G401.6 (cell line): ENCODE measurements at regions not wholly inside any gene's neighbourhood (a gene's known extent, or its start where the extent isn't known, plus 50 kb on each side); places are given as distances from the start of the nearest gene placed in this dataset.

Experiments
- FAIRE-seq: peaks from 2 replicates; lab custom pipeline; 2012; peaks lifted over from hg19 to GRCh38; lab: Jason Lieb, UNC

GRCh38 chr12:115758877-115759620, 518.4 kb downstream of the MED13L start:
- FAIRE-seq, result no peak

GRCh38 chr12:115758183-115758582, 519.3 kb downstream of the MED13L start:
- FAIRE-seq, result no peak

- FAIRE-seq, result no peak
Observed at GRCh38 chr12:115756804-115757203, 520.7 kb downstream of the MED13L start.

GRCh38 chr12:115756271-115756670, 521.2 kb downstream of the MED13L start:
- no peak for FAIRE-seq

DNA sequence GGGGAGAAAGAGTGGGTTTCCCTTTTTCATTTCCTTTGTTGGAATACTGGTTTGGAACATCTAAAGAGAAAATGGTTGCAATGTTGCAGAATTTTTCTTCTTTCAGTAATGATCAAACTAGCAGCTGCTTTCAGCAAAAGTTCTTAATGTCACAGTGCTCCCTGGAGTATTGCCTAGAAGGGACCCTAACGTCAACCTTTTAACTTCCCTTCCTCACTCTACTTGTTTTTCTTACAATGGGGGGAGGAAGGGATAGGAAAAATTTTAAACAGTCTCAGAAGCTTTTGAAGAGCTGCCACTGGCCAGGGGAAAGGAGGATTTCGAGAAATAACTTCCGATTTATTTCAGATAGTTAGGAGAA, 521.8 kb downstream of the MED13L start:
- FAIRE-seq, result no peak

GRCh38 chr12:115755061-115755724, 522.3 kb downstream of the MED13L start:
- FAIRE-seq, result no peak

- no peak for FAIRE-seq
Observed at GRCh38 chr12:115752913-115753726, 524.4 kb downstream of the MED13L start.

DNA sequence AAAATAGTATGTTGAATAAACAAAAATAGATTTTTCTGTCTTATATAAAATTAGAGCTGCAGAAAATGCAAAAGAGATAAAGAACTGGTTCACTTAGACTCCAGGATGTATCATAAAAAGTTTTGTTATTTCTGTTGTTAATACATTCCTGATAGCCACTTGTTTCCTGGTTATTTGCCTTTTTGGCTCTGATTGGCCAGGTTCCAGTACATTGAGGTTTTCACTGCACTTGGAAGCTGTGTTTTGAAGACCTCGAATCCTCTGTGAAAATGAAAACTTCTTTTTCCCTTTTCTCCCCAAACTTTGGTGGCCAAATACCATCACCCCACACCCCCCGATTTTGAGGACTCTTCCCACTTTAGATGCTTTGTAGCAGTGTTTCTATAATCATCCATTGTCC, 525.3 kb downstream of the MED13L start:
- FAIRE-seq, result no peak

DNA sequence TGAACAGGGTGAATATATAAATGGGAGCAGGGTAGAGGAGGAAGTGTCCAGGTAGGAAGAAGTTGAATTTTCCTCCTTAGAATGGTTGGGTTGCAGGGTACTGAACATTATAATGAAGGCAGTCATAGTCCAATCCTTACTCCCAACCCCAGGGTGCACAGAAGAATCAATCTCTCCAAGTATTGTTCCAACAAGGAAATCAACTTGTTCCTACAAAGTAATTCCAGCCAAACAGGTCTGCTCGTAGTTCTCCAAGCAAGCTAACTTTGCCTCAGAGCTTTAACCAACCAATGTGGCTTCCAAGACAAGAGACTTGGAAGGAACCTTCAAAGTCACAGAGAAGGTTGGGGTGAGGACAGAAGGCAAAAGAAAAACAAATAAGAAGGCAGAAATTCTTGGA, 527.2 kb downstream of the MED13L start:
- FAIRE-seq, result no peak

DNA sequence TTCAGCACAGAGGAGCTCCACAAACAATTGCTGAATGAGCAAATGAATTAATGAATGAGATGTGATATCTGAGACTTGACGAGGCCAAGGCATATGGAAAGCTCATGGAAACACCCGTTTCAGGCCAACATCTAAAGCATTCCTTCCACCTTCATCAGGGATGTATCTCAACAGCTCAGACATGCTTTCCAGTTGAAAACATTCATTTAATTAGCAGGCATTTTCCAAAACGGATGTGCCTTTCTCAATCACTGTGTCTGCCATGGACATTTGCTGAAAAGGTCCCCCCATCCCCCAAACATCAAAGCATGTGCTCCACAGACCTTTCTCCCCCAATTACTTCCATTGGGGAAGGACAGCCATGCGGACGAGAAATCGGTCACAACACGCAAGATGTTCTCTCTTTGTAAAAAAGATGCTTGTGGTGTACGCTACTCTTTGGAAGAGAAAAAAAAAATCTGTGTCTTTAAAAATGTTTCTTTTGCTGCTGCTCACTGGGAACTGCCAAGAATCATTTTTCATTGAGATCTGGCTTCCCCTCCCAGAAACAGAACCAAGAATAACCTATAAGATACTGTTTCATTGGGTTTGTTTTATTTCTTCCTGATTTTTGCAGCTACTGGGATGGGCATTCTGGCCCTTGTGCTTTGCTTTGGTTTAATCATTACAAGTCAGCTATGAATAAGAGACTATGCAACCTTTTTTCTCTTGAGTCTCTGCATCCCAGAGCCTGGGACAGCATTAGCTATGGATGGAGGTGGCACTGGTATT, 528.2 kb downstream of the MED13L start:
- no peak for FAIRE-seq

DNA sequence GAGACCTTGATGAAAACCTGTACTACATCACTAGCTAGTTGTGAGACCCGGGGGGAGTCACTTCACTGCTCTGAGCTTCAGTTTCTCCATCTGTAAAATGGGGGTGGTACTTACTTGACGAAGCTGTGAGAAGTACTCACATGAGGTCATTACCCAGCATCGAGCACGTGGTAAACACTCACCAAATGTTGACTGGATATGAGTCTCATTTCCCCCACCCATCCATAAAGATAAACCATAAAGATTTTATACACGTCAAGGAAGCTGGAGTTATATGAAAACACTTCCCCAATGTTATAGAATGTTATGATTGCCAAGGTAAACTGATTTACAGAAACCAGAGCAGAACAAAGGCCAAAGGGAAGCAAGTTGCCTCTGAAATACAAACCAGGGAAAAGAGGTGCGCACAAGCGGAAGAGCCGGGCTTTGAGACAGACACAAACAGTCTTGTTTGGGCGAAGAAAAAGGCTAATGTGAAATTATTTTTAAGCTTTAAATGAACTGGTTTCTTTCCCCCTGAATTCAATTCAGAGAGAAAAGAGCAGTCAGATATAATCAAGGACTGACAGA, 536.8 kb downstream of the MED13L start:
- FAIRE-seq, result no peak

DNA sequence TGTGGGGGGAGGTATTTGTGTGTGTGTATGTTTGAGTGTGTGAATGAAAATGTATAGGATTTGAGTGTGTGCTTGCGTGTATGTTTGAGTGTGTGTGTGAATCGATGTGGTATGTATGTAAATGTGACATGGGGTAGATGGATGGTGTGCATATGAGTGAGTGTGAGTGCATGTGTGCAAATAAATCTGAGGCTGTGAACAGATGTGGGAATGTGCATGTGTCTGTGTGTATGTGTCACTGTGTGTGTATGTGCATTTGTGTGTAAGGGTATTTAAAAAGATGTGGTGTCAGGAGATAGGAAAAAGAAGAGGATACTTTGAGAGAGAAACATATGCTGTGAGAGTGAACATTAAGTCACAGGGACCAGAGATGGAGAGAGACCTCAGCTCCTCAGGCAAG, 539.6 kb downstream of the MED13L start:
- FAIRE-seq, result no peak

DNA sequence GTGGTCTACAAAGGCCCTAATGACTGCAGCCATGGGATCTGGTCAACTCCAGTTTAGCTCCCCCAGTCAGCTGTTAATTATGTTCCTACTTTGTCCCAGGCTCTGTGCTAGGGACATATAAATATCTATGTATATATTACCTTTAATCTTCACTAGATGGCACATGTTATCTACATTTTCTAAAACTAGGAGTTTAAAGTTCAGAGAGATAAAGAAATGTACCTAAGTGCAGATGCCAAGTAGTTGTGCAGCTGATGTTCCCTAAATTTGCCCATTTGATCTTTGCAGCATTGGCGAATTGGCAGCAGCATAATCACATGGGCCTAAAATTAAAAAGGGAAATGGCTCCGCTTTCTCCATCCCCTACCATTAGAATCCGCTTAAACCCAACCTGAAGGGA, 541.1 kb downstream of the MED13L start:
- FAIRE-seq, result no peak

DNA sequence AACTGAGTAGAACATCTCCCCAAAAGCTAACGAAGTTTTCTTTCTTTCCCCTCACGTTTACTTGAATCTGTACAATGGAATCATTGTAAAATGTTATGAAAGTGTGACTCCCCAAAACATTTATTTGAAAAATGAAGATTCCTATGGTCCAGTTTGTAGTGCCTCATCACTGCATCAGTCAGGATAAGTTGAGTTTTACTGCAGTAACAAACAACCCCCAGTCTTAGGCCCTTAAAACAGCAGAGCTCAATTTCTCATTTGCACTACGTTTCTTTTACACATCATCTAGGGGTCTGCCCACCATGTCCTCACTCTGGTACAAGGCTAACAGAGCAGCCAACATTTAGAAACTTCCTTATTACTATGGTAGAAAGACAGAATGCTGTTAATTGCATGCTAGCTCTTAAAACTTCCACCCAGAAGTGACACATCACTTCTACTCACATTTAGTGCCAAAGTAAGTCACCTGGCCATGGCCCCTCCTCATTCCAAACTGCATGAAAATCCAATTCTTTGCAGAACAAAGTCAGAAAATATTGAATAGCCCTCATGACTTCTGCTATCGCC, 546.4 kb downstream of the MED13L start:
- FAIRE-seq, result no peak

DNA sequence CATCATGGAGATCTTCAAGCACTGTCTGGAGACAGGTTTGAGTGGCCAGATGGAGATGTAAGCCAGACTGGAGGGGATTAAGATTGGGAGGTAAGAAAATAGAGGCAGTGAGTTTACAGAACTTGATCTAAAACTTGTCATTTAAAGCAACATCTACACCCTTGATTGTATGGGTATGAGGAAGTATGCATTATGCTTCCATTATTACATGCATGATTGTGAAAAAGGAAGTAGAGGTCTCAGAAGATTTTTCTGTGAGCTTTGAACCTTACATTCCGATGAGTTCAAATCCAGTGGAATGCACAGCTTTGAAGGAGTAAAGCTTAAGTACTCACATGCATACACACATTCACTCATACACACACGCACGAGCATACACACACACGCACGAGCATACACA, 550.8 kb downstream of the MED13L start:
- FAIRE-seq, result no peak

DNA sequence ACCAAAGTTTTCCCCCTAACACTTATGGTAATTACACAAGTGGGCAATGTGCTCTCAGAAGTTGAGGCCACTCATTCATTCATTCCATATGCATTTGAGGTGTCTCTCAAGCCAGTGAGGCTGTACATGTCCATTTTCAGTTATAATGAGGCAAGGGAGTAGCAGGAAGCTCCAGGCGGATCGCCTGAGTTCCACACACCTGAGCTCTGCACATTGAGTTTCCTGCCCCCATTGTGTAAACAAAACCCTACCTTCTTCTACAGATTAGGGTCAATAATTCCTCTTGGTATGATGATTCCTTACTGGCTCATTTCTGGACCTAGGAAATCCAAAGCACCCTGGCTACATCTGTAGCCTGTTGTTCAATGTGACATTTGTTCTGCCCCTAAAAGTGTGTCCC, 555.3 kb downstream of the MED13L start:
- no peak for FAIRE-seq

GRCh38 chr12:115716551-115716950, 560.9 kb downstream of the MED13L start:
- no peak for FAIRE-seq

- no peak for FAIRE-seq
Observed at GRCh38 chr12:115712676-115713075, 564.8 kb downstream of the MED13L start.

DNA sequence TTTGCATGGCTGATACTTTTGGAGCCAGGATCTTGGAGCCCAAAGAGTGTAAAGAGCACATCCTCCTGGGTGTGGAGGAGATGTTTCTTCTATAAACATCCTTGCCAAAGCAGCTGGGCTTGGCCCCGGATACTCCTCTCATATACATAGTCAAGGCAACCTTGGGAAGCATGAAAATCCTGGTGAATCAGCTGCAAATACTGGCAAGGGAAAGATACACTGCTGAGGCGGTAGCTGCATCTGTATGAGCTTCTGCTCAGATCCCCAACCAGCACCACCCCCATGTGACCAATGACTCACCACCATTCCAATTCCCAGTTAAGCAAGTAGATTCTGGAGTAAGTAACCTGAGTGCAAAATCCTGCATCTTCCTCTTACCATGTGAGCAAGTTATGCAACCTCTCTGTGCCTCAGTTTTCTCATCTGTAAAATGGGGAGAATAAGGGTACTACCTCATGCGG, 567.4 kb downstream of the MED13L start:
- FAIRE-seq, result no peak

DNA sequence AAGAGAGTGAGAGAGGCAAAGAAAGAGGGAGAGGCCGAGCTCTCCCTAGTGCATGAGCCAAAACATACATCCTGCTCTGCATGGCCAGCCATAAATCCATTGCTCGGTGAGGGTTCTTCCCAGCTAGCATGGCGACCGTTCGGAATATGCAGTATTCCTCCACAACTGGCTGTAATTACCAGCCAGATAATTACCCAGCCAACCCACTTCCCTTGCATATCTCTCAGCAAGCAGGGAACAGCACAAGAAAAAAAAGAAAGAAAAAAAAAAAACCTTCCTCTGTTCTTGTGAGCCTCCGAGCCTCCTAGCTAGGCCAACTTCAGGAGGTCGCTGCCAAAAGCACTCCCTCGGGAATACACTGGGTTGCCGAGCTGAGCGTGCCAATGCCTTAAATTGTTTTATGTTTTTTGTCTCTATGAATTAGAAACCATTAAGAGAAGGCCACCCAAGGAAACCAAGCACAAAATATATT, 567.9 kb downstream of the MED13L start:
- FAIRE-seq, result no peak

GRCh38 chr12:115708801-115709200, 568.7 kb downstream of the MED13L start:
- no peak for FAIRE-seq
